Mesendoderm (in vitro differentiated cells): ENCODE measurements at regions not wholly inside any gene's neighbourhood (a gene's known extent, or its start where the extent isn't known, plus 50 kb on each side); places are given as distances from the start of the nearest gene placed in this dataset.

Experiments used
- DNase-seq: peaks from one replicate; pipeline ENCODE4 v3.0.0; 2013
- H2AK5ac ChIP-seq: 2 replicates; pipeline ENCODE4 v1.6.1; 2013; ENCODE audit warnings: low read length, inconsistent platforms
- H2BK120ac ChIP-seq: 2 replicates; pipeline ENCODE4 v1.6.1; 2013; ENCODE audit warnings: low read depth, mild to moderate bottlenecking, low read length, moderate library complexity, mixed read lengths
- H2BK15ac ChIP-seq: replicated peaks from 2 replicates; pipeline ENCODE4 v1.6.1; 2013; ENCODE audit warnings: low read depth, mild to moderate bottlenecking, moderate library complexity
- H2BK5ac ChIP-seq: 2 replicates; pipeline ENCODE4 v1.6.1; 2013; ENCODE audit warnings: low read length, inconsistent platforms
- H3K18ac ChIP-seq: 2 replicates; pipeline ENCODE4 v1.6.1; 2013; ENCODE audit warnings: mild to moderate bottlenecking, low read length, mixed read lengths
- H3K23ac ChIP-seq: one replicate; pipeline ENCODE4 v1.6.1; 2013; ENCODE audit warnings: low read length
- H3K27ac ChIP-seq: 2 replicates; pipeline ENCODE4 v1.5.1; 2013; ENCODE audit warnings: low read depth, mild to moderate bottlenecking, inconsistent platforms, low read length, moderate library complexity
- H3K27me3 ChIP-seq: 2 replicates; pipeline ENCODE4 v1.6.1; 2013; ENCODE audit warnings: low read length, control low read depth, mild to moderate bottlenecking, inconsistent platforms; ENCODE audit not compliant: insufficient read depth, poor library complexity
- H3K36me3 ChIP-seq: 2 replicates; pipeline ENCODE4 v1.6.1; 2013; ENCODE audit warnings: low read length, inconsistent platforms; ENCODE audit not compliant: control insufficient read depth, insufficient read depth
- H3K4ac ChIP-seq: one replicate; pipeline ENCODE4 v1.6.1; 2013; ENCODE audit warnings: low read depth, mild to moderate bottlenecking, low read length, moderate library complexity
- H3K4me1 ChIP-seq: 2 replicates; pipeline ENCODE4 v1.6.1; 2013; ENCODE audit warnings: low read depth, low read length, inconsistent platforms; ENCODE audit not compliant: control insufficient read depth
- H3K4me2 ChIP-seq: 2 replicates; pipeline ENCODE4 v1.6.1; 2013; ENCODE audit warnings: low read length
- H3K4me3 ChIP-seq: 2 replicates; pipeline ENCODE4 v1.5.1; 2013; ENCODE audit warnings: mild to moderate bottlenecking, low read length
- H3K56ac ChIP-seq: one replicate; pipeline ENCODE4 v1.6.1; 2013; ENCODE audit warnings: low read length
- H3K79me1 ChIP-seq: 2 replicates; pipeline ENCODE4 v1.6.1; 2013; ENCODE audit warnings: low read length, inconsistent platforms
- H3K79me2 ChIP-seq: 2 replicates; pipeline ENCODE4 v1.6.1; 2013; ENCODE audit warnings: mild to moderate bottlenecking, low read length; ENCODE audit not compliant: control insufficient read depth, insufficient read depth
- H3K9ac ChIP-seq: 2 replicates; pipeline ENCODE4 v1.6.1; 2013; ENCODE audit warnings: low read length, inconsistent platforms
- H4K5ac ChIP-seq: one replicate; pipeline ENCODE4 v1.6.1; 2013; ENCODE audit warnings: low read length
- H4K8ac ChIP-seq: one replicate; pipeline ENCODE4 v1.6.1; 2013; ENCODE audit warnings: low read depth, mild to moderate bottlenecking, control low read depth, low read length, moderate library complexity
- WGBS: extraction: QIAGEN DNeasy Blood & Tissue Kit; methylation state at CpG from one replicate; pipeline ENCODE4 v1.1.7; 2013; ENCODE audit warnings: low lambda C conversion rate, missing lambda C conversion rate; ENCODE audit not compliant: insufficient coverage; ENCODE audit errors: extremely low coverage; 5-methylcytosine and 5-hydroxymethylcytosine counted together

DNA sequence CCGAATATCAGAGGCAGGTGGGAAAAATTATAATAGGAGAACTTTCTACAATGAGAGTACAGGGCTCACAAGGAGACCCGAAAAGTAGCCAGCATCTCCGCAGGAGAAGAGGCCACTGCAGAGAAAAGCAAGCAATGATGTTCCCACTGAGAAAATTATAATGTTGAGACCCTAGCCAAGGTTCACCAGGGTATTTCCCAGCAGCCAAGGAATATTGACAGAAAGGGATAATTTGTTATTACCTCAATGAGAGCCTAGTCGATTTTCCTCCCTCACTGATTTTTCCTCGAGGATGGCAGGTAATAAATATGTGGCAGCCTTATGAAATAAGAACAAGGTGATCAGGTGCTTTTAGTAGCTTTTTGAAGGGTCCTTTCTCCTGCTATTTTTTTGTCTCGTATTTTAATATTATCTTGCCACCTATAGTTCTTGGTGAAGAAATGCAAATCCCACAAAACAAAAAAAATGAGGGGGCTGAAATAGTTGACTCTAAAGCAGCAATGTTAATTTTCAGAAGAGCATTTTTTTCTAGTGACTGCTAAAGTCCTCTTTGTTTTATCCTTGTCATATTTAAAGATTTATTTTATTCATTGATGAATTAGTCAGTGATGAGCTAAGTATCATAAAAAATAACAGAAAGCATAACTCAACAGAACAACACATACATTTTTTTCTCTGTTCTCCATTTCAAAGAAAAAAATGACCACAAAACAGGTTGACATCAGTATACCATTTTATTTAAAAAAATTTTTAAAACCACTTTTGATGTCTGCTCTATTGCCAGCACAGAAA, 215.4 kb downstream of the KCNE4 start:
- no CpG with 5 or more reads among the region's 6 CpGs for WGBS
- Histone ChIP-seq H3K27ac (no peak overlapping the region), H3K36me3 (no peaks in the 10 kb centered on the region), H4K8ac (no peak overlapping the region), H3K56ac (no peak overlapping the region), H2AK5ac (no peak overlapping the region), H3K4me1 (no peaks in the 10 kb centered on the region), H3K9ac (no peak overlapping the region), H3K4me2 (no peak overlapping the region), H2BK15ac (no peak overlapping the region), H3K4ac (no peak overlapping the region), H4K5ac (no peak overlapping the region), H2BK5ac (no peak overlapping the region), H3K23ac (no peak overlapping the region), H3K18ac (no peak overlapping the region), H3K4me3 (no peak overlapping the region), H3K79me1 (no peaks in the 10 kb centered on the region), H3K27me3 (no peaks in the 10 kb centered on the region), H2BK120ac (no peak overlapping the region), H3K79me2 (no peaks in the 10 kb centered on the region)
- no peak for DNase-seq

DNA sequence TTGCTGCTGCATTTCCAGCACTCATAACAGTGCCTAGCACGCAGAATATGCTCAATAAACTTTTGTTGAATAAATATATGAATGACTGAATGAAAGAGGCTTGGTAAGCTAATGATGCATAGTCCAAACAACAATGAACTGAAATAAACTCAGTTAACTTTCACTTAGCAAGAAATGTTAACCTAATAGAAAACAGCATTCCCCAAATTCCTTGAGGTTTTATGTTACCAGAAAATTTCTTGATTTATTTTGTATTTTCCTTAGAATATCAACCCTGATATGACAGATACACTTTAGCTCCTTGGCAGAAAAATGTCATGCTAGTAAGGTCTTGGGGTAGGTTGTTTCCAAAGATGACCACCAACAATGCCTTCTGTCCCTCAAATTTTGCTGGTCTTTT, 217.4 kb downstream of the KCNE4 start:
- H3K18ac ChIP-seq: no peak overlapping the region
- no peak overlapping the region for H3K27ac ChIP-seq
- no peak overlapping the region for H2BK15ac ChIP-seq
- no peak overlapping the region for H3K4ac ChIP-seq
- no peak overlapping the region for H3K4me2 ChIP-seq
- H2BK5ac ChIP-seq: no peak overlapping the region
- no peak overlapping the region for H3K9ac ChIP-seq
- no peak overlapping the region for H2BK120ac ChIP-seq
- H3K56ac ChIP-seq: no peak overlapping the region
- no peak for DNase-seq
- no peak overlapping the region for H3K4me3 ChIP-seq
- no peak overlapping the region for H4K8ac ChIP-seq
- H3K23ac ChIP-seq: no peak overlapping the region
- no peaks in the 10 kb centered on the region for H3K79me2 ChIP-seq
- WGBS: no CpG with 5 or more reads among the region's 1 CpG
- H4K5ac ChIP-seq: no peak overlapping the region
- no peaks in the 10 kb centered on the region for H3K27me3 ChIP-seq
- H2AK5ac ChIP-seq: no peak overlapping the region
- H3K4me1 ChIP-seq: no peaks in the 10 kb centered on the region
- H3K79me1 ChIP-seq: no peaks in the 10 kb centered on the region
- H3K36me3 ChIP-seq: no peaks in the 10 kb centered on the region

DNA sequence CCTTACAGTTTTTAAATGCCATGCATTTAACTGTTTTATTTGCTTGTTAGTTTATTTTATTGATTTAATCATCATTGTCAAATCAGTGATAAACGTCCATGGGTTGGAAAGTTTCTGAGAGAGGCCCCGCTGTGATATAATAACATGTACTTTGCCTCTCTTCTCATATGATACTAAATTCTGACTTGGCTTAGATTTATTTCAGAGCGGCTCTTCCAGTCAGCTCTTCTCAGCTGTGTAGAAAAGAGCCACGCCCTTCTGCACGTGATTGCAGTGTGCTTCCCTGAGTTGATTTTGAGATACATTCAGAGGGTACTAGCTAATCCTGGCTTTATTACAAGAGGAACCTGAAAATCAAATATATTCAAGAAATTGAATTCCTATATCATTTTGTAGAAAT, 218.6 kb downstream of the KCNE4 start:
- H3K27ac ChIP-seq: no peak overlapping the region
- H3K18ac ChIP-seq: no peak overlapping the region
- H3K9ac ChIP-seq: no peak overlapping the region
- H3K23ac ChIP-seq: no peak overlapping the region
- H3K36me3 ChIP-seq: no peaks in the 10 kb centered on the region
- no peak overlapping the region for H4K8ac ChIP-seq
- WGBS: no CpG with 5 or more reads among the region's 5 CpGs
- no peaks in the 10 kb centered on the region for H3K79me2 ChIP-seq
- no peak overlapping the region for H3K4me2 ChIP-seq
- no peak overlapping the region for H4K5ac ChIP-seq
- no peak overlapping the region for H2AK5ac ChIP-seq
- no peaks in the 10 kb centered on the region for H3K4me1 ChIP-seq
- H3K4ac ChIP-seq: no peak overlapping the region
- H3K79me1 ChIP-seq: no peaks in the 10 kb centered on the region
- H2BK15ac ChIP-seq: no peak overlapping the region
- DNase-seq: no peak
- no peak overlapping the region for H2BK5ac ChIP-seq
- no peak overlapping the region for H2BK120ac ChIP-seq
- no peak overlapping the region for H3K4me3 ChIP-seq
- no peak overlapping the region for H3K56ac ChIP-seq
- H3K27me3 ChIP-seq: no peaks in the 10 kb centered on the region

DNA sequence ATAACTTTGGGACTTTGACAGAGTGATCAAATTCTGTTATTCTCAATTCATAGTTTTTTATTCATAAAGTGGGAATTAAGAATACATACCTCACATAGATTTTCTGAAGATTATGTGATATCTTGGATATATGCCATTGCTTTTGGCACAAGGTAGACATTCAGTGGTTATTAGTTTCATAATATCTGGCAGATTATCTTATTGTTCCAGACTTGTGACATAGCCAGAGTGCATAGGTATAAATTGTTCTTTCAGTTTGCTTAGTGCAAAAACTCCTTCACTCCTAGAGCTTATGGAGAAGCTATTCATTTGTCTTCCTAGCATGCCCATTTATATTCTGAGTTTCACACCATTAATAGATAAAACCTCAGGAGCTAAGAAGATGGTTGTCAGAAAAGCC, 222.0 kb downstream of the KCNE4 start:
- no peak overlapping the region for H2BK5ac ChIP-seq
- H3K4me2 ChIP-seq: no peak overlapping the region
- H2AK5ac ChIP-seq: no peak overlapping the region
- H3K23ac ChIP-seq: no peak overlapping the region
- no peak overlapping the region for H3K4ac ChIP-seq
- H2BK120ac ChIP-seq: no peak overlapping the region
- no peak overlapping the region for H4K5ac ChIP-seq
- H3K79me1 ChIP-seq: no peaks in the 10 kb centered on the region
- no peaks in the 10 kb centered on the region for H3K4me1 ChIP-seq
- no peak overlapping the region for H2BK15ac ChIP-seq
- H3K9ac ChIP-seq: no peak overlapping the region
- no peaks in the 10 kb centered on the region for H3K27me3 ChIP-seq
- H3K36me3 ChIP-seq: no peaks in the 10 kb centered on the region
- H3K4me3 ChIP-seq: no peak overlapping the region
- H4K8ac ChIP-seq: no peak overlapping the region
- H3K56ac ChIP-seq: no peak overlapping the region
- H3K18ac ChIP-seq: no peak overlapping the region
- no peaks in the 10 kb centered on the region for H3K79me2 ChIP-seq
- H3K27ac ChIP-seq: no peak overlapping the region
- DNase-seq: no peak

DNA sequence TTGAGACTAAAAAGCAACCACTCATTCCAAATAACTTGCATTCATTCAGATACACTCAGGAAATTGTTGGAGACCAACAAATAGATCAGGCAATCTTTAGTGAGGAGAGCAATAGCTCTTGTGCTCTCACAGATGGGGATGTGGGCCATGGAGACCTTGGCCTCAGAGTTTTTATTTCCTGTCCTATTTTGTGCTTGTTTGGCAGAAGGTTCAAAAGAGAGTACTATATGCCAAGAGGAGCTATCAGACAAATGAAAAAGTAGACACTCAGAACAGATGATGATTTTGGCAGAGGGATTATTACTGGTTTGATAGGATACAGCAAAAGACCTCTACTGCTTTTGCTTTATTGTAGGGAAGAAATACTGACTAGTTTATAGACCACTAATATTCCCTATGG, 230.2 kb downstream of the KCNE4 start:
- no peaks in the 10 kb centered on the region for H3K79me2 ChIP-seq
- no peak overlapping the region for H3K18ac ChIP-seq
- no peaks in the 10 kb centered on the region for H3K4me1 ChIP-seq
- H3K27me3 ChIP-seq: no peaks in the 10 kb centered on the region
- no peaks in the 10 kb centered on the region for H3K79me1 ChIP-seq
- no peak overlapping the region for H3K4me3 ChIP-seq
- no peak overlapping the region for H3K4me2 ChIP-seq
- H4K5ac ChIP-seq: no peak overlapping the region
- no peak overlapping the region for H3K4ac ChIP-seq
- H3K56ac ChIP-seq: no peak overlapping the region
- no peak overlapping the region for H2BK5ac ChIP-seq
- no peak overlapping the region for H2BK120ac ChIP-seq
- DNase-seq: no peak
- no peak overlapping the region for H4K8ac ChIP-seq
- no peak overlapping the region for H3K27ac ChIP-seq
- H3K36me3 ChIP-seq: no peaks in the 10 kb centered on the region
- no peak overlapping the region for H2AK5ac ChIP-seq
- no peak overlapping the region for H3K23ac ChIP-seq
- H2BK15ac ChIP-seq: no peak overlapping the region
- H3K9ac ChIP-seq: no peak overlapping the region

DNA sequence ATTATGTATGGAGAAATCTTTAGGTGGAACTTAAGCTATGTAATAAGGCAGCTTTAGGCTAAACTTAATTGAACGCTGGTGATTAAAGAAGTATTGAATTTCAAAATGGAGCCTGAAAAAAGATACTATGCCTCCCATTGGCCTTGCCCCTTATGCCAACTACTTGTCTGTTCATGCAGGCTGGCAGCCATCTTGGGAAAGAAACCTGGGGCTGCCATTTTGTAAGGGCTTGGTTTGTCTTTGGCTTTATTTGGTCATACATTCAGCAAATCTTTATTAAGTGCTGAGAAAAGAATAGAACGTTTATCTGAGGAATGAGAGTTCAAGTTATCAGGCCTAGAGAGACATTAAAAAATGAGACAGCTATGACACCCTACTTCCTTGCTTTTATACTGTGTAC, 231.3 kb downstream of the KCNE4 start:
- Histone ChIP-seq H2BK120ac (no peak overlapping the region), H3K4me2 (no peak overlapping the region), H3K4me3 (no peak overlapping the region), H2BK5ac (no peak overlapping the region), H3K36me3 (no peaks in the 10 kb centered on the region), H4K5ac (no peak overlapping the region), H3K79me2 (no peaks in the 10 kb centered on the region), H3K9ac (no peak overlapping the region), H3K4ac (no peak overlapping the region), H3K56ac (no peak overlapping the region), H2AK5ac (no peak overlapping the region), H3K27me3 (no peaks in the 10 kb centered on the region), H3K27ac (no peak overlapping the region), H2BK15ac (no peak overlapping the region), H3K18ac (no peak overlapping the region), H3K79me1 (no peaks in the 10 kb centered on the region), H3K23ac (no peak overlapping the region), H4K8ac (no peak overlapping the region), H3K4me1 (no peaks in the 10 kb centered on the region)
- no CpG with 5 or more reads among the region's 2 CpGs for WGBS
- no peak for DNase-seq
